SK-N-MC (cell line): ENCODE measurements at regions not wholly inside any gene's neighbourhood (a gene's known extent, or its start where the extent isn't known, plus 50 kb on each side); places are given as distances from the start of the nearest gene placed in this dataset.

Source experiments
- EZH2 ChIP-seq: fragments of 200-600 bp; sonication (generic); IDR thresholded peaks from one replicate; pipeline ENCODE4 v1.6.1; 2017; ENCODE audit warnings: antibody characterized with exemption
- FOXP2 ChIP-seq: optimal IDR thresholded peaks from 2 replicates; pipeline ENCODE3; 2011; ENCODE audit warnings: mild to moderate bottlenecking, moderate library complexity; ENCODE audit not compliant: insufficient read depth; ENCODE audit errors: extremely low read length, control extremely low read depth
- POLR2AphosphoS5 ChIP-seq: IDR thresholded peaks from 2 replicates; pipeline ENCODE4 v1.6.1; 2012; ENCODE audit warnings: mild to moderate bottlenecking, low read depth, low read length, borderline replicate concordance

DNA sequence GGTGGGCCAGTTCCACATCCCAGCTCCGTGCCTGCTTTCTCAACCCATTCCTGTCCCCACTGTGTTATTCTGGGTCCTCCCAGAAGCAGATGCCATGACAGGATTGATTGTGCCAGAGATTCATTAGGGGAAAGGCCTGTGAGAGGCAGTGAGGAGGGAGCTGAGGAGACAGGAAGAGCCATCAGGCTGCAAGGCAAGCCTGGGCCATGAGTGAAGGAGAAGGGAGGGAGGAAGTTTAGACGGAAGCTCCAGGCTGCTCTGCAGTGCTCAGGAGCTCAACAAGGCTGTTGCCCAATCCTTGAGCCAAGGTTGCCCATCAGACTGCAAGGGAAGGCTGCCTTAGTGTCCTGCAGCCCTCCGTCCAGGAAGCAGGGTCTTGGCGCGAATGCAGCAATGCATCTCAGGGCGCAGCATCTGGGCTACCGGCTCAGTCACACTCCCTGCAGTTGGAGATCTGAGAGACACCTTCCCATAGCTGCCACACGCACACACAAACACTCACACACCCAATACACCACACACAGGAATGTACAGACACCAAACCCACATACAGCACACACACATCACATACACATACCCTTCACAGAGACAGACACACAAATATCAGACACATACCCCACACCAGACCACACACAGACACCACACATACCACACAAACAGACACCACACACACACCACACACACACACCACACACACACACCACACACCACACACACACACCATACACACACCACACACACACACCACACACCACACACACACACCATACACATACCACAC, 139.5 kb upstream of the NDUFV2 start:
- TF ChIP-seq EZH2 (no peak), FOXP2 (no peak), POLR2AphosphoS5 (no peak)
